OCI-LY3 (cell line): ENCODE measurements at regions not wholly inside any gene's neighbourhood (a gene's known extent, or its start where the extent isn't known, plus 50 kb on each side); places are given as distances from the start of the nearest gene placed in this dataset.

Experiments used
- H2AFZ ChIP-seq: fragments of 200-600, 300-600 bp; shearing (Covaris generic); 2 replicates; pipeline ENCODE4 v1.6.0; 2014; ENCODE audit warnings: antibody characterized with exemption, low read depth, low read length
- H3K27ac ChIP-seq: fragments of 200-600, 300-600 bp; sonication (generic); 2 replicates; pipeline ENCODE4 v1.5.1; 2014; ENCODE audit warnings: mild to moderate bottlenecking, low read length, moderate library complexity, mixed read lengths
- H3K27me3 ChIP-seq: fragments of 200-600, 300-600 bp; sonication (generic); 2 replicates; pipeline ENCODE4 v1.6.1; 2014; ENCODE audit warnings: low read depth, low read length, mixed read lengths
- H3K36me3 ChIP-seq: fragments of 200-600, 300-600 bp; sonication (generic); replicated peaks from 2 replicates; pipeline ENCODE3; 2014; ENCODE audit warnings: low read depth, low read length, mixed read lengths
- H3K4me1 ChIP-seq: fragments of 300-600, 200-600 bp; sonication (generic); 2 replicates; pipeline ENCODE4 v1.6.1; 2014; ENCODE audit warnings: low read length, mixed read lengths
- H3K4me2 ChIP-seq: fragments of 200-600, 300-600 bp; sonication (generic); 2 replicates; pipeline ENCODE4 v1.6.1; 2014; ENCODE audit warnings: low read length, mixed read lengths
- H3K4me3 ChIP-seq: fragments of 300-600, 200-600 bp; sonication (generic); 2 replicates; pipeline ENCODE4 v1.5.1; 2014; ENCODE audit warnings: antibody characterized with exemption, mild to moderate bottlenecking, low read length, moderate library complexity
- H3K79me2 ChIP-seq: fragments of 300-600, 200-600 bp; shearing (Covaris generic); 2 replicates; pipeline ENCODE4 v1.6.1; 2014; ENCODE audit warnings: mild to moderate bottlenecking, low read length, mixed read lengths
- H3K9ac ChIP-seq: fragments of 300-600, 200-600 bp; shearing (Covaris generic); 2 replicates; pipeline ENCODE4 v1.6.0; 2014; ENCODE audit warnings: mild to moderate bottlenecking, low read length, moderate library complexity
- H3K9me3 ChIP-seq: fragments of 200-600, 300-600 bp; shearing (Covaris generic); 2 replicates; pipeline ENCODE4 v1.6.1; 2014; ENCODE audit warnings: low read length, mixed read lengths; ENCODE audit not compliant: insufficient read depth
- H4K20me1 ChIP-seq: fragments of 200-600, 300-600 bp; sonication (generic); 2 replicates; pipeline ENCODE4 v1.6.1; 2016; ENCODE audit warnings: low read length, mixed read lengths; ENCODE audit not compliant: insufficient read depth
- EZH2phosphoT487 ChIP-seq: fragments of 200-600 bp; shearing (Covaris generic); IDR thresholded peaks from 2 replicates; pipeline ENCODE4 v1.6.1; 2018; ENCODE audit warnings: antibody characterized with exemption, mixed run types, low read depth
- TF ChIP-seq, protein P1 (sequence below): fragments of 200-600, 300-600 bp; sonication (generic); IDR thresholded peaks from 2 replicates; pipeline ENCODE4 v1.5.1; 2014; ENCODE audit warnings: antibody characterized with exemption, low read length, low read depth

DNA sequence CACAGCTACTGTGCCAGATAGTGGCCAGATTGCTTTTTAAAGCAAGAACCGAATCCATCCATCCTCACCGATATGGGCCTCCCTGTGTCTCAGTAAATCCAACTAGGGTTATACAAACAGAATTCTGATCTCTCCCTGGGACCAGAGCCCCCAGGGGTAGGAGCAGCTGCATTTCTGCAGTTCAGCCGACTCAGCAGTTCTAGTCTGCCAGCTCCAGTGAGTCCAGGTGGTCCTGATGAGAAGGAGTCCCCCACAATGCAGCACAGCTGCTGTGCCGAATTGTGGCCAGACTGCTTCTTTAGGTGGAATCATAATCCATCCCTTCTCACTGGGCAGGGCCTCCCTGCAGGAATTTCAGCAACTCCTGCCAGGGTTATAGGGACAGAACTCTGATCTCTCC lies 532.9 kb downstream of the ACTRT1 start:
- Histone ChIP-seq H3K36me3 (peaks cover 8% of the 10 kb centered on the region), H3K9me3 (no peaks in the 10 kb centered on the region; the same call in 1 of the 2 replicates), H4K20me1 (no peaks in the 10 kb centered on the region), H3K4me2 (no peak overlapping the region), H3K27me3 (no peaks in the 10 kb centered on the region), H3K4me1 (peaks cover 35% of the 10 kb centered on the region), H2AFZ (no peak overlapping the region), H3K27ac (peak overlapping the region; percentile 86), H3K9ac (no peak overlapping the region), H3K79me2 (no peaks in the 10 kb centered on the region), H3K4me3 (no peak overlapping the region)
- TF ChIP-seq, protein P1, sequence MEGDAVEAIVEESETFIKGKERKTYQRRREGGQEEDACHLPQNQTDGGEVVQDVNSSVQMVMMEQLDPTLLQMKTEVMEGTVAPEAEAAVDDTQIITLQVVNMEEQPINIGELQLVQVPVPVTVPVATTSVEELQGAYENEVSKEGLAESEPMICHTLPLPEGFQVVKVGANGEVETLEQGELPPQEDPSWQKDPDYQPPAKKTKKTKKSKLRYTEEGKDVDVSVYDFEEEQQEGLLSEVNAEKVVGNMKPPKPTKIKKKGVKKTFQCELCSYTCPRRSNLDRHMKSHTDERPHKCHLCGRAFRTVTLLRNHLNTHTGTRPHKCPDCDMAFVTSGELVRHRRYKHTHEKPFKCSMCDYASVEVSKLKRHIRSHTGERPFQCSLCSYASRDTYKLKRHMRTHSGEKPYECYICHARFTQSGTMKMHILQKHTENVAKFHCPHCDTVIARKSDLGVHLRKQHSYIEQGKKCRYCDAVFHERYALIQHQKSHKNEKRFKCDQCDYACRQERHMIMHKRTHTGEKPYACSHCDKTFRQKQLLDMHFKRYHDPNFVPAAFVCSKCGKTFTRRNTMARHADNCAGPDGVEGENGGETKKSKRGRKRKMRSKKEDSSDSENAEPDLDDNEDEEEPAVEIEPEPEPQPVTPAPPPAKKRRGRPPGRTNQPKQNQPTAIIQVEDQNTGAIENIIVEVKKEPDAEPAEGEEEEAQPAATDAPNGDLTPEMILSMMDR, result no peak
- TF ChIP-seq EZH2phosphoT487, result no peak

DNA sequence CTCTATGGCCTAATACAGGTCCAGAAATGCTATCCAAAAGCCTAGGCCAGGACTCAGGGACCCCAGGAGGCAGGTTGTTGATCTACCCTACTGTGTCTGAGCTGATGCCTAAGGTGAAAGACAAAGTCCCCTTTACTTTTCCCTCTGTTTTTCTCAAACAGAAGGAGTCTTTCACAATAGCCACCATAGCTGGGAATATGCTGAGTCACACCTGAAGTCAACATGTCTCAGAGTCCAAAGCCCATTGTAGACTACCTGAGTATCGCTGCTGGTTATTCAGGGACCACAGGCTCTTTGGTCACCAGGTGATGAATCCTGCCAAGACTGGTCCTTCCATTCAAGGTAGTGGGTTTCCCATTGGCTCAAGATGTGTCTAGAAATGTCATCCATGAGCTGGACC lies 562.2 kb downstream of the ACTRT1 start:
- Histone ChIP-seq H3K4me2 (no peak overlapping the region), H3K79me2 (no peaks in the 10 kb centered on the region), H3K27ac (no peak overlapping the region), H3K36me3 (no peaks in the 10 kb centered on the region), H3K9ac (no peak overlapping the region), H3K4me3 (no peak overlapping the region), H3K27me3 (no peaks in the 10 kb centered on the region), H2AFZ (no peak overlapping the region), H4K20me1 (no peaks in the 10 kb centered on the region), H3K9me3 (no peaks in the 10 kb centered on the region), H3K4me1 (no peaks in the 10 kb centered on the region)
- TF ChIP-seq, protein P1, result no peak
- TF ChIP-seq EZH2phosphoT487, result no peak

DNA sequence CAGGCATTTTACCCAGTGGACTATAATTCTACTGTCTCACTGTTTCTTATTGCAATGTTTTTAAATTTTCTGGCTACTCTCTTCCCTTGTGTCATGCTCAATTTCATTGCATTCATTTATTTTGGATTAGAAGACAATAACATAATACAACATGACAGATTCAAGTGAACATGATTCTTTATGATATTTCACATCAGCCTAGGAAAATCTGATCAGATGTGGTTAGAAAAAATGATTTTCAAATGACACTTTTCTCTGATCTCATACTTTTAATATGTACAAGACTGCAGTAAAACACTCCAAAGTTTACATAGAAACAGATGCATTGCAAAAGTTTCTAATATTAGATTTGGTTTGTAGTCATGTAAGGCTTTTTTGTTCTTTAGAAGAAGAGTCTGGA lies 586.0 kb downstream of the ACTRT1 start:
- Histone ChIP-seq H4K20me1 (no peaks in the 10 kb centered on the region), H3K27me3 (no peaks in the 10 kb centered on the region), H3K4me1 (no peaks in the 10 kb centered on the region), H3K9me3 (no peaks in the 10 kb centered on the region), H2AFZ (no peak overlapping the region), H3K27ac (no peak overlapping the region), H3K4me3 (no peak overlapping the region), H3K79me2 (no peaks in the 10 kb centered on the region), H3K4me2 (no peak overlapping the region), H3K9ac (no peak overlapping the region), H3K36me3 (no peaks in the 10 kb centered on the region)
- no peak for TF ChIP-seq EZH2phosphoT487
- TF ChIP-seq, protein P1, result no peak

DNA sequence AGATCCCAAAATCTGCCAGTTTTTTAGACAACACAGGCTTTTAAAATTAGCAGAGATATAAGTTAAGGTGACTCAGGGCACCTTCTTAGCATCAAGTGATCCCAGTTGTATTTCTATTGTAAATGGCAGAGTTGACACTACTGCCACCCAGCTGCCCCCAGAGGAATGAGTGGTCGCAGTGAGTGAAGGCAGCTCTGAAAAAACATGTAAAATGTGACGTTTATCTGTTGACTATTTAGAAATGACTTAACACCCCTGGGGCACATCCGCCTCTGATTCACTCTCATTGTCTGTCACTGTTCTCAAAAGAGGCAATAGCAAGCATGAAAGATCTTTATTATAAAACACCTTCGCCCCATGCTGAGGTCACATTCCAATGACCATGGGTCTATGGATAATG lies 592.4 kb downstream of the ACTRT1 start:
- no peaks in the 10 kb centered on the region for H3K9me3 ChIP-seq

More for the DNA sequence above, 592.4 kb downstream of the ACTRT1 start:
- Histone ChIP-seq H2AFZ (no peak overlapping the region), H3K27me3 (no peaks in the 10 kb centered on the region), H3K9ac (no peak overlapping the region), H3K36me3 (no peaks in the 10 kb centered on the region), H3K4me1 (no peaks in the 10 kb centered on the region), H3K79me2 (no peaks in the 10 kb centered on the region), H3K4me3 (no peak overlapping the region), H3K4me2 (no peak overlapping the region), H4K20me1 (no peaks in the 10 kb centered on the region), H3K27ac (no peak overlapping the region)
- TF ChIP-seq, protein P1, result peak; percentile 34
- no peak for TF ChIP-seq EZH2phosphoT487
